Activated CD8-positive, alpha-beta memory T cell treated with anti-CD3 and anti-CD28 coated beads, Interleukin-2, amount 50 U/mL, for 24 hours (primary cell): ENCODE measurements at regions not wholly inside any gene's neighbourhood (a gene's known extent, or its start where the extent isn't known, plus 50 kb on each side); places are given as distances from the start of the nearest gene placed in this dataset.

Experiments
- DNase-seq: peaks from one replicate; pipeline ENCODE4 v3.0.0-alpha.2; 2020; ENCODE audit errors: extremely low read depth

- no peak for DNase-seq
These were observed 729.0 kb downstream of the EPHA4 start for GRCh38 chr2:220842901-220843665.

DNA sequence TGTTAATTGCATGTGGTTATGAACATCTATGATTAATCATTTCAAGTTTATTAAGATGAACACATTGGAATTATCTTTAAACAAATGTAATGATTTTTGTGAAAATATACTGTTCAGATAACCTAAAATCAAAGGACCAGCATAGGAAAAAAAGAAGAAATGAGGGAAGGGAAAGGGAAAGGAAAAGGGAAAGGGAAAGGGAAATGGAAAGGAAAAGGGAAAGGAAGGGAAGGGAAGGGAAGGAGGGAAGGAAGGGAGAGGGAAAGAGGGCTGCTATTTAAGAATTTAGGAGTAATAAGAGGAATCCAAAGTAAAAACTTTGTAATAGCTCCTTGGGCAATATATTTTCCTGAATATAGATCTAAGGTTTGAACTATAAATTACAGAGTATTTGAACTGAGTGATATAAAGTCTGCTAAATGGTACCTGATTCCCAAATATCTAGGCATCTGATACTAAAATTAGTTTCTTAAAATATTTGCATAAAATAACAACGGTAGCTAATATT lies 726.3 kb downstream of the EPHA4 start:
- no peak for DNase-seq

GRCh38 chr2:220847006-220847405 lies 725.1 kb downstream of the EPHA4 start:
- DNase-seq = no peak

GRCh38 chr2:220847589-220847988 lies 724.5 kb downstream of the EPHA4 start:
- no peak for DNase-seq

DNA sequence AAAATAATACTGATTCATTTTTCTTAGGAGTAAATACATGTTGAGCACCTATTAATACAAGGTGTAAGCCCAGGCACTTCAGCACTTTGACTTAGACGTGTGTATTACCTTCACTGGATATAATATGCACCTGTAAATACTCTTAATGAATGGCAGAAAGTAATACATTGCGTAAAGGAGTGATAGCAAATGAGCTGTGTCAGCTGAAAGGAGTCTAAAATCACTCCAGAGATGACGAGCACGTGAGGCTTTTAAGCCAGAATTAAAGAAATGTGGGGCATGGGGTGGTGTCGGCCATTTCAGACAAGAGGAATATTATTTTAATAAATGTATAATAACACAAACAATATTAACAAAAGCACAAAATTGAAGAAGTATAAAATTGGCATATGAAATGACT lies 722.7 kb downstream of the EPHA4 start:
- no peak for DNase-seq

GRCh38 chr2:220850116-220850515 lies 722.0 kb downstream of the EPHA4 start:
- no peak for DNase-seq

DNA sequence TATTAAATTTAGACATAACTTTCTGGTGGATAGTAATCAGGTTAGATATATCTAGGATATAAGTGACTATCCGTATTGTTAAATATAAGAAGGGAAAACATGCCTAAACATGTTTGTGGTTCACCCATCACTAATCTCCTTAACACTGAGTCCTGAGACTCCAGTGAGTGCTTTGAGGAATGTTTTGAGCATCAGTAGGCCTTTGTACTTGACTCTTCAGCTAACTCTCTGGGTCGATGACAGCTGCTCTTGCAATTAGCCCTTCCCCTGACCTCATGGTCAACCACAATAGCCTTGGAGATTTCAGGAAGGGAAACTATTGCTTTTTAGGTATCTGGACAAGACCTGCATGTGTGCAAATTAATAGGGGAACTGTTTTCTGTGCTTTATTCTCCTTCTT lies 716.8 kb downstream of the EPHA4 start:
- DNase-seq = no peak

GRCh38 chr2:220856486-220856885 lies 715.6 kb downstream of the EPHA4 start:
- no peak for DNase-seq

GRCh38 chr2:220857368-220857767 lies 714.7 kb downstream of the EPHA4 start:
- no peak for DNase-seq

- no peak for DNase-seq
These were observed 714.0 kb downstream of the EPHA4 start for GRCh38 chr2:220858101-220858500.

GRCh38 chr2:220871909-220872308 lies 700.2 kb downstream of the EPHA4 start:
- DNase-seq = no peak

DNA sequence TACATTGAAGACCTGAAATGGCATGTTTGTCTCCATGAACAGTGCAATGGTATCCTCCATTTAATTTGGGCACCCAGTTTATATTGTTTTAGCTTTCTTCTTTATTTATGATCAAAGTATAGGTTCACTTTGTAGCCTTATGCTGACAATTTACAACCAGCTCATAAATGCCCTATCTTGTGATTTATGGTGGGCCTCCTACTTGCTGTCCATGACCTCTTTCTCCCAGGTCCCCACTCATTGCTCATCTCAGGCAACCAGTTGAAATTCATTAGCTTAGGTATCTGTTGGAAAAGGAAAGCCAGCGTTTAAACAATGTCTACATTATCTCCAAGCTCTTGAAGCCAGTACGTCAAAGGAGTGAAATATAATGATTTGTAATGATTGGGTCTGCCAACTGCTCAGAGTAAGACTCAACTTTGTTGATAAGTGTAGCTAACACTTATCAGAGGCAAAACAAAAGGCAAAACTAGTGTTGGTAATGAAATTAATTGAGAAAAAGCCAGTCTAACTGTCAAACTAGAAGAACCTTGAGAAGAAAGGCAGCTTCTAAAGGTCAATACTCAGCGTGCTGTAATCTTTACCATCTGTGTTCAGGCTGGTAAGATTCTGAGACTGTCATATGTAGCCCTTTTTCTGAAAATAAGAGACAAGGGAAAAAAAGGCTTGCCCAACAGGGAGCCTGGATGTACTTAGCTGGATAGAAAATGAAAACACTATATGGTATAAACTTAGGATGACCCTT lies 695.9 kb downstream of the EPHA4 start:
- DNase-seq = no peak

GRCh38 chr2:220877491-220877890 lies 694.6 kb downstream of the EPHA4 start:
- DNase-seq = no peak

GRCh38 chr2:220877897-220878296 lies 694.2 kb downstream of the EPHA4 start:
- no peak for DNase-seq

DNA sequence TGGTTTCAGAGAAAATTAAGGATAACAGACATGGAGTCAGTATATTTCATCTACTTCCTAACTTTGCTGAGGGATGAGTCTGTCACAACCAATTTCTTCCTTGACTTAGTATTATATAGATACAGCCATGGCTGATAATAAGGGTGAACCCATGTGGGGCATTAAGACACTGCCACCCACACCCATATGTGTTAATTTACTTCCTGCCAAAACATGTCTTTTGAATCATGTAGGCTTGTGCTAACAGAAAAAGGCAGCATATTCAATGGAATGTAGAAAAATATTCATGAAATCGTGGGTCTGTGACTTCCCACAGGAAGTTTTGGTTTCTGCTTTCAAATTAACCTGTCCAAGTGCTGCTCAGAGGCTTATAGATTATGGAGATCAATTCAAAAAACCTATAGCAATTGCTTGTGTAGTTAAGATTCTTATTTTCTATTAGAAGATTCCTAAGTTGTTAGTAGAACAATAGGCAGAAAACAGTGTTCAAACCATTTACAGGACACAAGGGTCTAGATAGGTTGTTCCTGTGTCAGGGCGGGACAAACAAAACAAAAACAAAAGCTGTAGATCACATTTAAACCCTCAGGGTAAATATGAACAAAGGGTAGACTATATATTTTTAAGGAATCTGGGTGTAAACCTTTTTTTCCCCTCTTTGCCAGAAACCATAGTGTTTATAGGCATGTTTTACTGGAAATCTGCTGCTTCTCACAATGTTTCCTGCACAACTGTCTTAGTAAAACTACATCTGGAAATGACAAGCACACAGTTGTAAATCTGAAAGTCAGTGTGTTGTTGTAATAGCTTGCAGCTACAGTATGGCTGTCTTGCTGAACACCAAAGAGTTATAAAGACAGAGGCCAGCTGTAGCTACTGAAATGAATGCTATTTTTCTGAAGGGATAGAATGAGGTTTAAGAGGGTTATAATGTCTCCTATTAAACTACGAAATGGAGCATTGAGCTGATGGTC lies 691.2 kb downstream of the EPHA4 start:
- DNase-seq = no peak

- DNase-seq = no peak
These were observed 689.6 kb downstream of the EPHA4 start for GRCh38 chr2:220882507-220882906.

GRCh38 chr2:220885593-220885992 lies 686.5 kb downstream of the EPHA4 start:
- DNase-seq = no peak

DNA sequence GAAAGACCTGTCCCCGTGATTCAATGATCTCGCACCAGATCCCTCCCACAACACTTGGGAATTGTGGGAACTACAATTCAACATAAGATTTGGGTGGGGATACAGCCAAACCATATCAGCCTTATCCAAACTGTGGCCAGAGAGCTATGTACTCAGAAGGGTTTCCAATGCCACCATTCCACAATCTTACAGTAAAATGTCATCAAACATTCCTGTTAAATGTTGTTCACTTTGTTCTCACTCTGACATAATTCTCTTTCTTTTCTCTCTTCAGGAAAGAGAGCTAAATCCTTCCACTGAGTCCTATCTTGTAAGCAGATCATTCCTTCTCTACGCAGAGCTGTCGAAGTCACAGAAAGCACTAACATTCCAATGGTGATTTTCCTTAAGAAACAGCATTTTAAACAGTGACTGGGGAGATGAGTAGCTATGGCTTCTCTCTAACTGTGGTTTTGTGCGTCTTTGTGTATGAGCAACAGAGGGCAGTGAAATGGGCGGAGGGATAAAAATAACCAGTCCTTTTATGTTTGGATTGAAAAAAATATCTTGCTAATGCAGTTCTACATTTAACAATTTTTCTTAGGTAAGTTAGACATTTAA lies 684.7 kb downstream of the EPHA4 start:
- no peak for DNase-seq

DNA sequence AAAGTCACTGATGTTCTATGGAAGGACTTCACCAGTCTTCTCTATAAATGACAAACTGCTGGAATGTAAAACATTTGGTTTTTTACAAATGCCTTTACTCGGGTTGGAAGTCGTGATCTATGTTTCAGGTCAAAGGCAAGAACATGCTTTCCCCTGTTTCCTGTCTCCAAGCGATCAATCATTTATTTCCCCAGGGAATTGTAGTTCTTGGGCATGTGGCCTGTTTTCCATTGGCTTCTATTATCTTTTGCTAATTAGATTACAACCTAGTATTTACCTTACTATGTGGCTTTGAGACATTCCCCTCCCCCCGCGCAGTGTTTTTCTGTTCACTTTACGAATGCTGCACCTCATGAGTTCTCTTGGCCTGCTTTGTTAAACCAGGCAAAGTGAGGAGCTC lies 684.2 kb downstream of the EPHA4 start:
- DNase-seq = no peak

DNA sequence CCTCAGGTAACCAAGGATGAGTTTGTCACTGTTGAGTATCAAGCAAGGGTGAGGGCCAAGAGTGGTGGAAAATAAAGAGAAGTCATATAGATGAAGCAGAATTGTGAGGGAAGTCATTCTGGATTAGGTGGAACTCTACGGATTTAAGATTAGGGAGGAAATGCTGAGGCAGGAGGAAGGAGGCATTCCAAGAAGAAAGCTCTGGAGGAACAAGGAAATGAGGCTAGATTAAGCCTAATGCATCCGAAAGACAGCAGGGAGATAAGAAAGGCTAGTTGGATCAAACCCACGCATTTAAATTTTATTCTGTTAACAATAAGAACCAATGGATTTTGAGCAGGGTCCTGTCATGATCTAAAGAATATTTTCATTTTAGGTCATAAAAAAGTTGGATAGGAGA lies 681.2 kb downstream of the EPHA4 start:
- DNase-seq = no peak

DNA sequence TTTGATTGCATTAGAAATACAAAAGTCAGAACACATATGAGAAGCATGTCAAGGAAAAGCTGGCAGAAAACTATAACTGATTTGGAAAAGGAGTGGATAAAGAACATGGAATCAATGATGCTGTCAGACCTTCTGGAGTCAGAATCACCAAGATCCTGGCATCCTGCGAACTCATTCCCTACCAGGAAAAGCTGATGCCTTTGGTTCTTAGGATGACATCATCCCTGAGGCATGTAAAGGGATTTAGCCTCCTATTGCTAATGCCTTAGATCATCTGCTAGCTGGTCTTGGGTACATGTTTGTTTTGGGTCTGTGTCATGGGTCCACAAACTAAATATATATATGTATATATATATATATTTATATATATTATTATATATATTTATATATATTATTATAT lies 680.7 kb downstream of the EPHA4 start:
- no peak for DNase-seq
